Mammary epithelial cell (primary cell): ENCODE measurements at regions not wholly inside any gene's neighbourhood (a gene's known extent, or its start where the extent isn't known, plus 50 kb on each side); places are given as distances from the start of the nearest gene placed in this dataset.

Experiments used
- EZH2 ChIP-seq: IDR thresholded peaks from 2 replicates; pipeline ENCODE4 v1.6.1; 2012; ENCODE audit warnings: low read length, inconsistent platforms, borderline replicate concordance
- TF ChIP-seq, protein P1 (sequence below), 2 donors: IDR thresholded peaks in 1 of 2; conservative IDR thresholded peaks in 1 of 2; 2 replicates each; pipeline ENCODE4 v1.5.1; 2011 to 2012; ENCODE audit warnings: inconsistent platforms in 2 of 2, low read length in 2 of 2, mild to moderate bottlenecking in 2 of 2, control low read depth in 1 of 2, low read depth in 1 of 2; ENCODE audit not compliant: insufficient read depth in 1 of 2; ENCODE audit errors: extremely low read depth in 1 of 2

DNA sequence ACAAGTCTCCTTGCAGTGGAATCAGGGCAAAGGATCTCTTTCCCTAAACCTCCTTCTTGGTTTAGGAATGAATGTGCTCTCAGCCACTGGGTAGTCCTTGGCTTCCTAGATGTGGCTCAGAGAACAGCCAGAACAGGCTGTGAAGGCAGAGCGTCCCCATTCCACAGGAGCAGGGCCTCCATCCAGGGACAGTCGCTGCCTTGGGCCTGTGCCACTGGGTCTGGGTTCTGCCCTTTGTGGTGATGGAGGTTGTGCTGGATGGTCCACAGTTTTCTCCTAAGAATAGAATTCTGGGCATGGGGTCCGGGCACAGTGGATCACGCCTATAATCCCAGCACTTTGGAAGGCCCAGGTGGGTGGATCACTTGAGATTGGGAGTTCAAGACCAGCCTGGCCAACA is 516.5 kb upstream of the RAB6C start:
- TF ChIP-seq, protein P1, sequence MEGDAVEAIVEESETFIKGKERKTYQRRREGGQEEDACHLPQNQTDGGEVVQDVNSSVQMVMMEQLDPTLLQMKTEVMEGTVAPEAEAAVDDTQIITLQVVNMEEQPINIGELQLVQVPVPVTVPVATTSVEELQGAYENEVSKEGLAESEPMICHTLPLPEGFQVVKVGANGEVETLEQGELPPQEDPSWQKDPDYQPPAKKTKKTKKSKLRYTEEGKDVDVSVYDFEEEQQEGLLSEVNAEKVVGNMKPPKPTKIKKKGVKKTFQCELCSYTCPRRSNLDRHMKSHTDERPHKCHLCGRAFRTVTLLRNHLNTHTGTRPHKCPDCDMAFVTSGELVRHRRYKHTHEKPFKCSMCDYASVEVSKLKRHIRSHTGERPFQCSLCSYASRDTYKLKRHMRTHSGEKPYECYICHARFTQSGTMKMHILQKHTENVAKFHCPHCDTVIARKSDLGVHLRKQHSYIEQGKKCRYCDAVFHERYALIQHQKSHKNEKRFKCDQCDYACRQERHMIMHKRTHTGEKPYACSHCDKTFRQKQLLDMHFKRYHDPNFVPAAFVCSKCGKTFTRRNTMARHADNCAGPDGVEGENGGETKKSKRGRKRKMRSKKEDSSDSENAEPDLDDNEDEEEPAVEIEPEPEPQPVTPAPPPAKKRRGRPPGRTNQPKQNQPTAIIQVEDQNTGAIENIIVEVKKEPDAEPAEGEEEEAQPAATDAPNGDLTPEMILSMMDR (conservative IDR thresholded peaks at IDR 0.05 in 1 of 2, IDR thresholded peaks at IDR 0.05 in 1 of 2; ENCODE audit: extremely low read depth in 1 of 2, insufficient read depth in 1 of 2, low read depth in 1 of 2, low read length in 2 of 2), result no peak
- no peak for TF ChIP-seq EZH2
